Astrocyte of the cerebellum (primary cell): ENCODE measurements at regions not wholly inside any gene's neighbourhood (a gene's known extent, or its start where the extent isn't known, plus 50 kb on each side); places are given as distances from the start of the nearest gene placed in this dataset.
"Not testable (repeated sequence)": the region's sequence is repeated elsewhere in the genome, so short reads cannot be mapped to it uniquely, and the experiment has no call there.

Experiments
- DNase-seq: peaks from one replicate; pipeline ENCODE4 v3.0.0-alpha.2; 2011; ENCODE audit warnings: low read depth
- H3K4me3 ChIP-seq: 2 replicates; pipeline ENCODE4 v1.5.1; 2011; ENCODE audit warnings: mild to moderate bottlenecking, low read depth, low read length, moderate library complexity
- CTCF ChIP-seq: IDR thresholded peaks from 2 replicates; pipeline ENCODE4 v1.5.1; 2012; ENCODE audit warnings: low read length, low read depth, moderate library complexity, mild to moderate bottlenecking; ENCODE audit errors: missing control alignments
- in situ Hi-C: cut with HindIII; loops from 2 replicates; pipeline ENCODE4 v1.10.0; 2017; ENCODE audit warnings: low sequenced_read_pairs

GRCh38 chr4:128444544-128445302, 157.1 kb upstream of the PGRMC2 start:
- no peak for DNase-seq
- no peak for TF ChIP-seq CTCF
- in situ Hi-C loops: no loop called here
- H3K4me3 ChIP-seq: no peak overlapping the region

DNA sequence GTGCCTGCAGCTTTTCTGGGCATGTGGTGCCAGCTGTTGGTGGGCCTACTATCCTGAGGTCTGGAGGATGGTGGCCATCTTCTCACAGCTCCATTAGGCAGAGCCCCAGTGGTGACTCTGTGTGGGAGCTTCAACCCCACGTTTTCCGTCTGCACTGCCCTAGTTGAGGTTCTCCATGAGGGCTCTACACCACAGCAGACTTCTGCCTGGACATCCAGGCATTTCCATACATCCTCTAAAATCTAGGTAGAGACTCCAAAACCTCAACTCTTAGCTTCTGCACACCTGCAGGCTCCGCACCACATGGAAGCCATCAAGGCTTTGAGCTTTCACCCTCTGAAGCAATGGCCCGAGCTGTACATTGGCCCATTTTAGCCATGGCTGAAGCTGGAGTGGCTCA, 153.3 kb upstream of the PGRMC2 start:
- in situ Hi-C loops: no loop called here
- DNase-seq: no peak
- TF ChIP-seq CTCF: no peak
- no peak overlapping the region for H3K4me3 ChIP-seq

- DNase-seq, in situ Hi-C loops, H3K4me3 ChIP-seq: not testable (repeated sequence)
Measured at GRCh38 chr4:128437023-128437422, 149.4 kb upstream of the PGRMC2 start.

GRCh38 chr4:128429023-128429613, 141.5 kb upstream of the PGRMC2 start:
- DNase-seq, H3K4me3 ChIP-seq, in situ Hi-C loops: not testable (repeated sequence)

DNA sequence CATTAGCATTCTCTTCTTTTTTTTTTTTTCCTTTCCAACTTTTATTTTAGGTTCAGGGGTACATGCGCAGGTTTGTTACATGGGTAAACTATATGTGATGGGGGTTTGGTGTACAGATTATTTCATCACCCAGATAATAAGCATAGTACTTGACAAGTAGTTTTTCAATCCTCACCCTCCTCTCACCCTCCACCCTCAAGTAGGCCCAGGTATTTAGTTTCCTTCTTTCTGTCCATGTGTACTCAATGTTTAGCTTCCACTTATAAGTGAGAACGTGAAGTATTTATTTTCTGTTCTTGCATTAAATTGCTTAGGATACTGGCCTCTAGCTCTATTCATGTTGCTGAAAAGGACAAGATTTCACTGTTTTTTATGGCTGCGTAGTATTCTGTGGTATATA, 140.8 kb upstream of the PGRMC2 start:
- H3K4me3 ChIP-seq: no peak overlapping the region
- TF ChIP-seq CTCF: no peak
- DNase-seq: no peak
- in situ Hi-C loops: no loop called here

DNA sequence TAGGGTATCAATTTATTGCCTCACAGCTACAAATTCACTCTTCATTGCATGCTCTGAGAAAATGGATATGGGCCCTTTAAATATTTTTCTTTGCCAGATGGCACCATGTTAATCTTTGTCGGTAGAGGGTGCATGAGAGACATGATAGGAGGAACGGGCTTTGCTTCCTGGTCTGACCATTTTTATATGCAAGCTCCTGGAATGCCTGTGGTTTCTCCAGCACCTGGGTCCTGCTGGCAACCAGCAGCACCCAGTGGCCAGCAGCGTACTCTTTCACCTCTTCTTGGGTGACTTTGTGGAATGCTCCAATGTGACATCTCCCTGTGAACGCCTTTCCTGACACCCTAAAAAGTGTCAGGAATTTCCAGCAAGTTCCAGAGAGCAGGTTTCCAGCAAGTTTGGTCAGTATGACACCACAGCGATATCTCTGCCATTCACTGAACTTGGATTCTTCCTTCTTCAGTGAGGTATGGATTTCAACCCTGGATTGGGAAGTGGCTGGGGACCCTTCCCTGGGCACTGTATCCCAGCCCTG, 140.3 kb upstream of the PGRMC2 start:
- in situ Hi-C loops: no loop called here
- TF ChIP-seq CTCF: peak; percentile 50
- no peak overlapping the region for H3K4me3 ChIP-seq
- DNase-seq: peak; percentile 56

DNA sequence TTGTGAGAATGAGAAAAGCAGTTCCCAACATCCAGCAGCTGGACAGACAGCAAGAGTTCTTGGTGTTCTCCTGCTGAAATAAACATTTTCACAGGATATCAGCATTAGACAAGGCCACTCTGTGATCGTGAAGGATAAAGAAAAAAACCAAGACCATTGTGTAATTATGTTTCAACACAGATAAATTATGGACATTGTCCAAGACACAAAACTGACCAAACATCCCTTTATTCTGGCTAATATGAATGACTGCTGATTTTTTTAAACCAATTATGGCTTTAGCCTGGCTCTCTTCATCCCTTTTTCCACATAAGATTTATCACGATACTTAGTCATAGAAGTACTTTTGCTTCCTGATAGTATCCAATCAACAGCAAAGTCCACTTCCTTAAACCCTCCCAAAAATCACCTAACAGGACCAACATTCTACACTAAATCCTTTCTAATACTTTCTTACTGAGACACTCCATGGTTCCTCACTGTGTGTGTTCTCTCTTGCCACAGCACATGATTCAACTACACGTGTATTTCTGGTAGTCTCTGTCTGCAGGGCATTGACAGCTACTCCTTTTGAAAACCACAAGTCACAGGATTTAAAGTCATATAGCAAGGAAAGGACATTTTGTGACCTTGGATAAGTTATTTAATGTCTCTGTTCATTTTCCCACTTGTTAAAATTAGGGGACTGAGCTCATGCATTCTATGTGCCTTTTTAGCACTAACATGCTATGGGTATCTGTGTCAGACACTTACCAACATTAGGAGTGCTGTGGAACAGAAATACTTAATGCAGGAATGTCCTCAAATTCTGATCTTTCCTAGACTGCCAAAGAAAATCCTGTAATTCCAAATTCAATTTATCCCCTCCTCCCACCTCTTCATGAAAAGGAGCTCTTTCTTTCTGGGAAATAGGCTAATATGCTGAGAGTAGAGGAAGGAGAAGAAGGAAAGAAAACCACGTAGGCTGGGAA, 137.2 kb upstream of the PGRMC2 start:
- in situ Hi-C loops: no loop called here
- DNase-seq: no peak
- TF ChIP-seq CTCF: no peak
- no peak overlapping the region for H3K4me3 ChIP-seq

- DNase-seq, in situ Hi-C loops, H3K4me3 ChIP-seq: not testable (repeated sequence)
Measured at GRCh38 chr4:128422296-128422695, 134.7 kb upstream of the PGRMC2 start.
